Upper lobe of left lung (tissue), 4 donors: ENCODE measurements at regions not wholly inside any gene's neighbourhood (a gene's known extent, or its start where the extent isn't known, plus 50 kb on each side); places are given as distances from the start of the nearest gene placed in this dataset.

Experiments used
- CTCF ChIP-seq, 6 experiments: fragments of 450-650 bp in 4 of 6; fragments of 200-600 bp in 2 of 6; sonication (generic) in 2 of 6; IDR thresholded peaks; one replicate each; pipeline ENCODE4 v1.5.1; 2016 to 2019; ENCODE audit warnings: antibody characterized with exemption in 6 of 6
- EP300 ChIP-seq, 4 donors: sonication (generic); formaldehyde crosslinking; IDR thresholded peaks; one replicate each; pipeline ENCODE4 v1.5.1; 2017; ENCODE audit warnings: antibody characterized with exemption in 4 of 4, control low read depth in 2 of 4
- POLR2A ChIP-seq, 4 donors: fragments of 450-650 bp; IDR thresholded peaks; one replicate each; pipeline ENCODE4 v1.5.1; 2016 to 2017; ENCODE audit warnings: antibody characterized with exemption in 4 of 4, mild to moderate bottlenecking in 2 of 4
- POLR2AphosphoS5 ChIP-seq, 2 donors: sonication (generic); formaldehyde crosslinking; IDR thresholded peaks; one replicate each; pipeline ENCODE4 v1.5.1; 2017; ENCODE audit warnings: antibody characterized with exemption in 2 of 2

- TF ChIP-seq CTCF (IDR thresholded peaks at IDR 0.05) = no peak
- TF ChIP-seq POLR2A (IDR thresholded peaks at IDR 0.05) = no peak
- TF ChIP-seq EP300 (IDR thresholded peaks at IDR 0.05) = no peak
- TF ChIP-seq POLR2AphosphoS5 (IDR thresholded peaks at IDR 0.05) = no peak
Measured at GRCh38 chr18:3350021-3350420, 88.1 kb downstream of the MYL12B start.
